ENCODE measurements at regions not wholly inside any gene's neighbourhood (a gene's known extent, or its start where the extent isn't known, plus 50 kb on each side); places are given as distances from the start of the nearest gene placed in this dataset.
A peak's percentile ranks its signal among the peaks of the same experiment; 100 is the strongest.
"Not testable (repeated sequence)": the region's sequence is repeated elsewhere in the genome, so short reads cannot be mapped to it uniquely, and the experiment has no call there.

DNA sequence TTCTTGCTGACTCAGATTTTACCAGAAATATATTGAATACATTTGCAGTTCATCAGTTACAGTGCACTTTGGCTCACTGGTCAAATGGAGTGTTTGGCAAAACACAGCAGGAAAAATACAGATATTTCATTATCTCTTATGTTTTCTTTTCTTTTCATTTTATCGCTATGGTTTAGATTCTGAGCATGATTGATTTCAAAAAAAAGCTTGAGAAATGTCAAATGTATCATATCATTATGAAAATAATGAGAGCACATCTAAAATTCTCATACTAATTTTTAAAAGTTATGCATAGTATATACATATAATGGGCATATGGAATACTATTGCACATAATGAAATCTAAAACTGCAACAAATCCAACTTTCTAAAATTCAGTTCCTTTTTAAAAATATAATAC lies 593.8 kb upstream of the PCDH7 start (continued):
- TF ChIP-seq, protein P1, sequence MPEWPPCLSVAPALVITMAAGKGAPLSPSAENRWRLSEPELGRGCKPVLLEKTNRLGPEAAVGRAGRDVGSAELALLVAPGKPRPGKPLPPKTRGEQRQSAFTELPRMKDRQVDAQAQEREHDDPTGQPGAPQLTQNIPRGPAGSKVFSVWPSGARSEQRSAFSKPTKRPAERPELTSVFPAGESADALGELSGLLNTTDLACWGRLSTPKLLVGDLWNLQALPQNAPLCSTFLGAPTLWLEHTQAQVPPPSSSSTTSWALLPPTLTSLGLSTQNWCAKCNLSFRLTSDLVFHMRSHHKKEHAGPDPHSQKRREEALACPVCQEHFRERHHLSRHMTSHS (tag by site-specific recombination; IDR thresholded peaks at IDR 0.05): no peak
- no peak for TF ChIP-seq GLI4 (tag by site-specific recombination; IDR thresholded peaks at IDR 0.05)
- TF ChIP-seq ZSCAN16 (tag by site-specific recombination; IDR thresholded peaks at IDR 0.05): no peak
- no peak for TF ChIP-seq ZBTB1 (tag by site-specific recombination; IDR thresholded peaks at IDR 0.05)
- TF ChIP-seq, protein P2, sequence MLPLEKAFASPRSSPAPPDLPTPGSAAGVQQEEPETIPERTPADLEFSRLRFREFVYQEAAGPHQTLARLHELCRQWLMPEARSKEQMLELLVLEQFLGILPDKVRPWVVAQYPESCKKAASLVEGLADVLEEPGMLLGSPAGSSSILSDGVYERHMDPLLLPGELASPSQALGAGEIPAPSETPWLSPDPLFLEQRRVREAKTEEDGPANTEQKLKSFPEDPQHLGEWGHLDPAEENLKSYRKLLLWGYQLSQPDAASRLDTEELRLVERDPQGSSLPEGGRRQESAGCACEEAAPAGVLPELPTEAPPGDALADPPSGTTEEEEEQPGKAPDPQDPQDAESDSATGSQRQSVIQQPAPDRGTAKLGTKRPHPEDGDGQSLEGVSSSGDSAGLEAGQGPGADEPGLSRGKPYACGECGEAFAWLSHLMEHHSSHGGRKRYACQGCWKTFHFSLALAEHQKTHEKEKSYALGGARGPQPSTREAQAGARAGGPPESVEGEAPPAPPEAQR (tag by site-specific recombination; IDR thresholded peaks at IDR 0.05): no peak
- TF ChIP-seq, protein P3, sequence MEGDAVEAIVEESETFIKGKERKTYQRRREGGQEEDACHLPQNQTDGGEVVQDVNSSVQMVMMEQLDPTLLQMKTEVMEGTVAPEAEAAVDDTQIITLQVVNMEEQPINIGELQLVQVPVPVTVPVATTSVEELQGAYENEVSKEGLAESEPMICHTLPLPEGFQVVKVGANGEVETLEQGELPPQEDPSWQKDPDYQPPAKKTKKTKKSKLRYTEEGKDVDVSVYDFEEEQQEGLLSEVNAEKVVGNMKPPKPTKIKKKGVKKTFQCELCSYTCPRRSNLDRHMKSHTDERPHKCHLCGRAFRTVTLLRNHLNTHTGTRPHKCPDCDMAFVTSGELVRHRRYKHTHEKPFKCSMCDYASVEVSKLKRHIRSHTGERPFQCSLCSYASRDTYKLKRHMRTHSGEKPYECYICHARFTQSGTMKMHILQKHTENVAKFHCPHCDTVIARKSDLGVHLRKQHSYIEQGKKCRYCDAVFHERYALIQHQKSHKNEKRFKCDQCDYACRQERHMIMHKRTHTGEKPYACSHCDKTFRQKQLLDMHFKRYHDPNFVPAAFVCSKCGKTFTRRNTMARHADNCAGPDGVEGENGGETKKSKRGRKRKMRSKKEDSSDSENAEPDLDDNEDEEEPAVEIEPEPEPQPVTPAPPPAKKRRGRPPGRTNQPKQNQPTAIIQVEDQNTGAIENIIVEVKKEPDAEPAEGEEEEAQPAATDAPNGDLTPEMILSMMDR (tag by site-specific recombination; IDR thresholded peaks at IDR 0.05): no peak
- TF ChIP-seq EGR2 (tag by site-specific recombination; IDR thresholded peaks at IDR 0.05; ENCODE audit: low read depth): no peak
- TF ChIP-seq ZNF404 (tag by site-specific recombination; IDR thresholded peaks at IDR 0.05): no peak
- TF ChIP-seq ZNF157 (tag by site-specific recombination; IDR thresholded peaks at IDR 0.05): no peak

DNA sequence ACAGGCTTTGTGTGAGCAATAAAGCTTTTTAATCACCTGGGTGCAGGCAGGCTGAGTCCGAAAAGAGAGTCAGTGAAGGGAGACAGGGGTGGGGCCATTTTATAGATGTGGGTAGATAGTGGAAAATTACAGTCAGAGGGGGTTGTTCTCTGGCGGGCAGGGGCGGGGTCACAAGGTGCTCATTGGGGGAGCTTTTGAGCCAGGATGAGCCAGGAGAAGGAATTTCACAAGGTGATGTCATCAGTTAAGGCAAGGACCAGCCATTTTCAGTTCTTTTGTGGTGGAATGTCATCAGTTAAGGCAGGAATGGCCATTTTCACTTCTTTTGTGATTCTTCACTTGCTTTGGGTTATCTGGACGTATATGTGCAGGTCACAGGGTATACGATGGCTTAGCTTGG lies 571.3 kb upstream of the PCDH7 start:
- H3K9me3 ChIP-seq (ENCODE audit: control insufficient read depth, insufficient read depth, low read depth, low read length); H3K4me1 ChIP-seq (ENCODE audit: control insufficient read depth, insufficient read depth, low read length); CTCF ChIA-PET; H3K36me3 ChIP-seq (ENCODE audit: control insufficient read depth in 2 of 2, insufficient read depth in 1 of 2, low read length in 2 of 2); H3K4me3 ChIP-seq (ENCODE audit: low read depth, low read length); H3K27ac ChIP-seq (ENCODE audit: extremely low read depth, low read depth, low read length); POLR2A ChIA-PET: not testable (repeated sequence)
- TF ChIP-seq, protein P4, sequence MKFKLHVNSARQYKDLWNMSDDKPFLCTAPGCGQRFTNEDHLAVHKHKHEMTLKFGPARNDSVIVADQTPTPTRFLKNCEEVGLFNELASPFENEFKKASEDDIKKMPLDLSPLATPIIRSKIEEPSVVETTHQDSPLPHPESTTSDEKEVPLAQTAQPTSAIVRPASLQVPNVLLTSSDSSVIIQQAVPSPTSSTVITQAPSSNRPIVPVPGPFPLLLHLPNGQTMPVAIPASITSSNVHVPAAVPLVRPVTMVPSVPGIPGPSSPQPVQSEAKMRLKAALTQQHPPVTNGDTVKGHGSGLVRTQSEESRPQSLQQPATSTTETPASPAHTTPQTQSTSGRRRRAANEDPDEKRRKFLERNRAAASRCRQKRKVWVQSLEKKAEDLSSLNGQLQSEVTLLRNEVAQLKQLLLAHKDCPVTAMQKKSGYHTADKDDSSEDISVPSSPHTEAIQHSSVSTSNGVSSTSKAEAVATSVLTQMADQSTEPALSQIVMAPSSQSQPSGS (tag by site-specific recombination; IDR thresholded peaks at IDR 0.05; ENCODE audit: low read depth): 0 out of 2 replicates have a peak, but pooled peaks have one; percentile 26

DNA sequence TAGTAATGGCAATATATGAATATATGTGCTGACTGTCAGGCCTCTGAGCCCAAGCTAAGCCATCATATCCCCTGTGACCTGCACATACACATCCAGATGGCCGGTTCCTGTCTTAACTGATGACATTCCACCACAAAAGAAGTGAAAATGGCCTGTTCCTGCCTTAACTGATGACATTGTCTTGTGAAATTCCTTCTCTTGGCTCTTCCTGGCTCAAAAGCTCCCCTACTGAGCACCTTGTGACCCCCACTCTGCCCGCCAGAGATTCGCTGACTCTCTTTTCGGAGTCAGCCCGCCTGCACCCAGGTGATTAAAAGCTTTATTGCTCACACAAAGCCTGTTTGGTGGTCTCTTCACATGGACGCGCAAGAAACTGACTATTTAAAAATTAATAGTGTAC lies 570.6 kb upstream of the PCDH7 start:
- H3K36me3 ChIP-seq (ENCODE audit: control insufficient read depth in 2 of 2, insufficient read depth in 1 of 2, low read length in 2 of 2); POLR2A ChIA-PET: not testable (repeated sequence)

DNA sequence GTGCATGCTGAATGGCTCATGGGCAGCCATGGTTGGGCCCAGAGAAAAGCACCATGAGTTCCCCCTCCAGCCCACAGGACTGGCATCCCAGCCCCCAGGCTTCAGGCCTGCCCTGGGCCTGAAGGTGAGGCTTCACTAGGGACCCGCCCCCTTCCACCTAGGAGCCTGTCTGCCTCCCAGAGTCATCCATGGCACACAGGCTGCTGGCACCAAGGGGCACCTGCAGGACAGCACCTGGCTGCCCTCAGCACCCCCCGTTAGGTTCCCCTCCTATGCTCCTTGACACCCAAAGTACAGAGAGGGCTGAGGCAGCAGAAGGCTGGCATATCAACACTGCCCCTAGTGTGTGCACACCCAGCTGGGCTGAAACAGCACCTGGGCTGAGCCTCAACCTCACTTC lies 566.7 kb upstream of the PCDH7 start:
- H3K9me3 ChIP-seq (ENCODE audit: control insufficient read depth, insufficient read depth, low read depth, low read length): no peaks in the 10 kb centered on the region
- H3K4me1 ChIP-seq (ENCODE audit: control insufficient read depth, insufficient read depth, low read length): no peaks in the 10 kb centered on the region
- H3K4me3 ChIP-seq (ENCODE audit: low read depth, low read length): no peak overlapping the region
- H3K36me3 ChIP-seq (ENCODE audit: control insufficient read depth in 2 of 2, insufficient read depth in 1 of 2, low read length in 2 of 2): no peaks in the 10 kb centered on the region
- ChIA-PET CTCF (no interaction called here), POLR2A (no interaction called here)
- no peak overlapping the region for H3K27ac ChIP-seq (ENCODE audit: extremely low read depth, low read depth, low read length)
- TF ChIP-seq ZNF621 (tag by site-specific recombination; IDR thresholded peaks at IDR 0.05) (no peak), ZNF623 (tag by site-specific recombination; IDR thresholded peaks at IDR 0.05) (no peak), ZNF133 (tag by site-specific recombination; IDR thresholded peaks at IDR 0.05) (no peak), ZNF174 (tag by site-specific recombination; IDR thresholded peaks at IDR 0.05) (no peak), MEIS1 (CRISPR knock-in tag; IDR thresholded peaks at IDR 0.05; ENCODE audit: borderline replicate concordance) (no peak), ZNF670 (tag by site-specific recombination; IDR thresholded peaks at IDR 0.05; ENCODE audit: low read depth) (no peak), KLF10 (tag by site-specific recombination; IDR thresholded peaks at IDR 0.05) (no peak)
- TF ChIP-seq, protein P5, sequence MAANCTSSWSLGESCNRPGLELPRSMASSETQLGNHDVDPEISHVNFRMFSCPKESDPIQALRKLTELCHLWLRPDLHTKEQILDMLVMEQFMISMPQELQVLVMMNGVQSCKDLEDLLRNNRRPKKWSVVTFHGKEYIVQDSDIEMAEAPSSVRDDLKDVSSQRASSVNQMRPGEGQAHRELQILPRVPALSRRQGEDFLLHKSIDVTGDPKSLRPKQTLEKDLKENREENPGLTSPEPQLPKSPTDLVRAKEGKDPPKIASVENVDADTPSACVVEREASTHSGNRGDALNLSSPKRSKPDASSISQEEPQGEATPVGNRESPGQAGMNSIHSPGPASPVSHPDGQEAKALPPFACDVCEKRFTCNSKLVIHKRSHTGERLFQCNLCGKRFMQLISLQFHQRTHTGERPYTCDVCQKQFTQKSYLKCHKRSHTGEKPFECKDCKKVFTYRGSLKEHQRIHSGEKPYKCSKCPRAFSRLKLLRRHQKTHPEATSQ (tag by site-specific recombination; IDR thresholded peaks at IDR 0.05): no peak
- TF ChIP-seq, protein P6, sequence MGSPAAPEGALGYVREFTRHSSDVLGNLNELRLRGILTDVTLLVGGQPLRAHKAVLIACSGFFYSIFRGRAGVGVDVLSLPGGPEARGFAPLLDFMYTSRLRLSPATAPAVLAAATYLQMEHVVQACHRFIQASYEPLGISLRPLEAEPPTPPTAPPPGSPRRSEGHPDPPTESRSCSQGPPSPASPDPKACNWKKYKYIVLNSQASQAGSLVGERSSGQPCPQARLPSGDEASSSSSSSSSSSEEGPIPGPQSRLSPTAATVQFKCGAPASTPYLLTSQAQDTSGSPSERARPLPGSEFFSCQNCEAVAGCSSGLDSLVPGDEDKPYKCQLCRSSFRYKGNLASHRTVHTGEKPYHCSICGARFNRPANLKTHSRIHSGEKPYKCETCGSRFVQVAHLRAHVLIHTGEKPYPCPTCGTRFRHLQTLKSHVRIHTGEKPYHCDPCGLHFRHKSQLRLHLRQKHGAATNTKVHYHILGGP (tag by site-specific recombination; IDR thresholded peaks at IDR 0.05): no peak
- TF ChIP-seq, protein P7, sequence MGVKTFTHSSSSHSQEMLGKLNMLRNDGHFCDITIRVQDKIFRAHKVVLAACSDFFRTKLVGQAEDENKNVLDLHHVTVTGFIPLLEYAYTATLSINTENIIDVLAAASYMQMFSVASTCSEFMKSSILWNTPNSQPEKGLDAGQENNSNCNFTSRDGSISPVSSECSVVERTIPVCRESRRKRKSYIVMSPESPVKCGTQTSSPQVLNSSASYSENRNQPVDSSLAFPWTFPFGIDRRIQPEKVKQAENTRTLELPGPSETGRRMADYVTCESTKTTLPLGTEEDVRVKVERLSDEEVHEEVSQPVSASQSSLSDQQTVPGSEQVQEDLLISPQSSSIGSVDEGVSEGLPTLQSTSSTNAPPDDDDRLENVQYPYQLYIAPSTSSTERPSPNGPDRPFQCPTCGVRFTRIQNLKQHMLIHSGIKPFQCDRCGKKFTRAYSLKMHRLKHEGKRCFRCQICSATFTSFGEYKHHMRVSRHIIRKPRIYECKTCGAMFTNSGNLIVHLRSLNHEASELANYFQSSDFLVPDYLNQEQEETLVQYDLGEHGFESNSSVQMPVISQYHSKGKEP (tag by site-specific recombination; IDR thresholded peaks at IDR 0.05): no peak
- TF ChIP-seq, protein P1 (tag by site-specific recombination; IDR thresholded peaks at IDR 0.05): no peak

More for the DNA sequence above, 570.6 kb upstream of the PCDH7 start:
- CTCF ChIA-PET; H3K4me1 ChIP-seq (ENCODE audit: control insufficient read depth, insufficient read depth, low read length); H3K27ac ChIP-seq (ENCODE audit: extremely low read depth, low read depth, low read length); H3K9me3 ChIP-seq (ENCODE audit: control insufficient read depth, insufficient read depth, low read depth, low read length); H3K4me3 ChIP-seq (ENCODE audit: low read depth, low read length): not testable (repeated sequence)
